ENCODE measurements at regions not wholly inside any gene's neighbourhood (a gene's known extent, or its start where the extent isn't known, plus 50 kb on each side); places are given as distances from the start of the nearest gene placed in this dataset.

DNA sequence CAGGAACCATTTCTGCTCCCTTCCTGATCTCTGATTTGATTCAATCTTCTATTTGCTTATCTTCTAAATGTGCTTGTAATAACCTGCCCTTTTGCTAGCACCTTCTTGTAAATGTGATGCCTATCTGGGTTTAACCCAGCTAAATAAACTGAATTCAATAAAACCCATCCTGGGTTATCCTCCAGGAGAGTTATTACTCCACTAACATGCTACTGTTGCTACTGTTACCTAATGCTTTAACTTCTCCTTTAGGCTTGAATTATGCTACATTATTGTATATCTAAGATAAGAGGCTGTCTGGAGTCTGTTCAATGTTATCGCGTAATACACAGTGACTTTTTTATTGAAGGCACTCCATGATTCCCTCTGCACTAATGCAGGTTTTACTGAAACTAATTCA is 206.5 kb upstream of the CTAGE1 start:
- TF ChIP-seq, protein P1, sequence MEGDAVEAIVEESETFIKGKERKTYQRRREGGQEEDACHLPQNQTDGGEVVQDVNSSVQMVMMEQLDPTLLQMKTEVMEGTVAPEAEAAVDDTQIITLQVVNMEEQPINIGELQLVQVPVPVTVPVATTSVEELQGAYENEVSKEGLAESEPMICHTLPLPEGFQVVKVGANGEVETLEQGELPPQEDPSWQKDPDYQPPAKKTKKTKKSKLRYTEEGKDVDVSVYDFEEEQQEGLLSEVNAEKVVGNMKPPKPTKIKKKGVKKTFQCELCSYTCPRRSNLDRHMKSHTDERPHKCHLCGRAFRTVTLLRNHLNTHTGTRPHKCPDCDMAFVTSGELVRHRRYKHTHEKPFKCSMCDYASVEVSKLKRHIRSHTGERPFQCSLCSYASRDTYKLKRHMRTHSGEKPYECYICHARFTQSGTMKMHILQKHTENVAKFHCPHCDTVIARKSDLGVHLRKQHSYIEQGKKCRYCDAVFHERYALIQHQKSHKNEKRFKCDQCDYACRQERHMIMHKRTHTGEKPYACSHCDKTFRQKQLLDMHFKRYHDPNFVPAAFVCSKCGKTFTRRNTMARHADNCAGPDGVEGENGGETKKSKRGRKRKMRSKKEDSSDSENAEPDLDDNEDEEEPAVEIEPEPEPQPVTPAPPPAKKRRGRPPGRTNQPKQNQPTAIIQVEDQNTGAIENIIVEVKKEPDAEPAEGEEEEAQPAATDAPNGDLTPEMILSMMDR (conservative IDR thresholded peaks at IDR 0.05; ENCODE audit: low read length): no peak
- no peak for TF ChIP-seq EZH2phosphoT487 (IDR thresholded peaks at IDR 0.05; ENCODE audit: borderline replicate concordance)
